ENCODE measurements at regions not wholly inside any gene's neighbourhood (a gene's known extent, or its start where the extent isn't known, plus 50 kb on each side); places are given as distances from the start of the nearest gene placed in this dataset.

DNA sequence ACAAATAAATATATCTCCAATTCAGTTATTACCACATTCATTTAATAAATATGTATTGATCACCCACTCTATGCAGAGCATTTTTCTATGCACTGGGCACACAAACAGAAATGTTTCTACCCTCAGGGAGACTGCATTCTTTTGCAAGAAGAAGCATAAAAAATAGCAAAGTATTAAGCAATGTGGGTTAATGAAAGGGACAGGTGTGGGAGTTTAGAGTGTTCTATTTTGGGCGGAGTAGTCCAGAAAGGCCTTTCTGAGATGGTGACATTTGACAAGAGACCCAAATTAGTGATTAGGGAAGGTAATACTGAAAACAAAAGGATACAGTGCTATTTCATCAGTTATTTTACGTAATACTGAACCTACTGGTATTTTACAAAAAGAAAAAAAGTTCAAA is 394.3 kb upstream of the CHST9 start:
- TF ChIP-seq, protein P1, sequence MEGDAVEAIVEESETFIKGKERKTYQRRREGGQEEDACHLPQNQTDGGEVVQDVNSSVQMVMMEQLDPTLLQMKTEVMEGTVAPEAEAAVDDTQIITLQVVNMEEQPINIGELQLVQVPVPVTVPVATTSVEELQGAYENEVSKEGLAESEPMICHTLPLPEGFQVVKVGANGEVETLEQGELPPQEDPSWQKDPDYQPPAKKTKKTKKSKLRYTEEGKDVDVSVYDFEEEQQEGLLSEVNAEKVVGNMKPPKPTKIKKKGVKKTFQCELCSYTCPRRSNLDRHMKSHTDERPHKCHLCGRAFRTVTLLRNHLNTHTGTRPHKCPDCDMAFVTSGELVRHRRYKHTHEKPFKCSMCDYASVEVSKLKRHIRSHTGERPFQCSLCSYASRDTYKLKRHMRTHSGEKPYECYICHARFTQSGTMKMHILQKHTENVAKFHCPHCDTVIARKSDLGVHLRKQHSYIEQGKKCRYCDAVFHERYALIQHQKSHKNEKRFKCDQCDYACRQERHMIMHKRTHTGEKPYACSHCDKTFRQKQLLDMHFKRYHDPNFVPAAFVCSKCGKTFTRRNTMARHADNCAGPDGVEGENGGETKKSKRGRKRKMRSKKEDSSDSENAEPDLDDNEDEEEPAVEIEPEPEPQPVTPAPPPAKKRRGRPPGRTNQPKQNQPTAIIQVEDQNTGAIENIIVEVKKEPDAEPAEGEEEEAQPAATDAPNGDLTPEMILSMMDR (IDR thresholded peaks at IDR 0.05; ENCODE audit: insufficient read depth, low read length, severe bottlenecking) = no peak
- no peak overlapping the region for H3K4me3 ChIP-seq (ENCODE audit: low read depth, low read length)
- H3K27me3 ChIP-seq (ENCODE audit: control insufficient read depth, insufficient read depth, low read length) = no peaks in the 10 kb centered on the region
- no peak for FAIRE-seq
- H3K36me3 ChIP-seq (ENCODE audit: control insufficient read depth, insufficient read depth, low read length) = no peaks in the 10 kb centered on the region
- no peak for DNase-seq (ENCODE audit: low read depth)

DNA sequence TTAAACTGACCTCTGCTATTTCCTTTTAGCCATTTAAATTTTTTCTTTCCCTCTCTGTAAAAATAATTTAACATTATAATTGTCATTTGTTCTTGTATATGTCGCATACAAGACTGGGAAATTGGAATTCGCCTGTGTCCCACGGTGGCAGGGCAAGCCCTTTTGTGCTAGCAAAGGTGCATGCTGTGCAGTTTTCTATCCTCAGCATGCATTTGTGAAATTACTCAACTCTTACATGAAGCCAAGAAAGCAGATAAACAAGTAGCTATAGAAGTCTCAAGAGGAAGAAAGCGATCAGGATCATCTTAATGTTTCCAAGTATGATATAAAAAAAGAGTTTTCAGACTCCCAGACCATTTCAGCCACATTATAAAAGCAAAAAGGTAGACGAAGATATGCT is 392.6 kb upstream of the CHST9 start:
- H3K36me3 ChIP-seq (ENCODE audit: control insufficient read depth, insufficient read depth, low read length) = no peaks in the 10 kb centered on the region
- no peak overlapping the region for H3K4me3 ChIP-seq (ENCODE audit: low read depth, low read length)
- FAIRE-seq (no peak), DNase-seq (ENCODE audit: low read depth) (no peak)
- TF ChIP-seq, protein P1 (IDR thresholded peaks at IDR 0.05; ENCODE audit: insufficient read depth, low read length, severe bottlenecking) = no peak
- H3K27me3 ChIP-seq (ENCODE audit: control insufficient read depth, insufficient read depth, low read length) = no peaks in the 10 kb centered on the region

DNA sequence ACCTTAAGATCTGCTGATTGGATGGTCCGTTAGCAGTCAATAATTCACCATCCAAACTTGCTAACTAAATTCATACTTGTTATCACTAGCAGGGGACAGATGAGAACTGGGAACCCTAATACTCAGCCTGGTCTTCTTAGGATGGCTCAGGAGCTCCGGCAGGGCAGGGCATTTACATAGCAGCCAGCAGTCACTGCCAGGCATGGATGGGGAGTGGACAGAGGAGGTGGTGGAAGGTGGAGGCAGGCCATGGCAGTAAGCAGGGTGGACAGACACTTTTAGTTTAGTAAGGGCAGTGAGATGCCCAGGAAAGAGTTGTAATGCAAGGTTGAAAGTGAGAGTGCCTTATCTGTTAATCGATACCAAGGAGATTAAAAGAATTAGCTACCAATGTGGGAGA is 392.2 kb upstream of the CHST9 start:
- Histone ChIP-seq H3K27me3 (ENCODE audit: control insufficient read depth, insufficient read depth, low read length) (no peaks in the 10 kb centered on the region), H3K4me3 (ENCODE audit: low read depth, low read length) (no peak overlapping the region), H3K36me3 (ENCODE audit: control insufficient read depth, insufficient read depth, low read length) (no peaks in the 10 kb centered on the region)
- FAIRE-seq (no peak), DNase-seq (ENCODE audit: low read depth) (no peak)
- TF ChIP-seq, protein P1 (IDR thresholded peaks at IDR 0.05; ENCODE audit: insufficient read depth, low read length, severe bottlenecking) = no peak

DNA sequence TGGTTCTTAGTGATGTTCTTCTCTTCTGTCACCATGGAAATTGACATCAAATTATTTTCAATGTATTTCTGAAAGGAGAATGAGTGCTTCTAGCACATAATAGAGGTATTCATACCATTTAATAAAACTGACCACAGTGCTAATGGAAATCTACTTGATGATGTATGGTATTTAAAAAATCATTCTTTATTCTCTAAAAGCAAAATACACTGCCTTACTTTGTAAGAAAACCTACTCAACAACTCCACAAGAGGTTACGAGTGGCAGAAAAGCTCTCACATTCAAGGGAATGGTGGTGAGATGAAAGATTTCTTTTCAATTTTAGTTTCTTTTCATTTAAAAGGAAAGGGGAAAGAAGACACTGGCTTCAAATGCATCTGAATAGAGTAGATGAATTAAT is 382.3 kb upstream of the CHST9 start:
- no peak for DNase-seq (ENCODE audit: low read depth)
- no peaks in the 10 kb centered on the region for H3K27me3 ChIP-seq (ENCODE audit: control insufficient read depth, insufficient read depth, low read length)
- H3K36me3 ChIP-seq (ENCODE audit: control insufficient read depth, insufficient read depth, low read length) = no peaks in the 10 kb centered on the region
- TF ChIP-seq, protein P1 (IDR thresholded peaks at IDR 0.05; ENCODE audit: insufficient read depth, low read length, severe bottlenecking) = no peak
- FAIRE-seq = no peak
- H3K4me3 ChIP-seq (ENCODE audit: low read depth, low read length) = no peak overlapping the region

DNA sequence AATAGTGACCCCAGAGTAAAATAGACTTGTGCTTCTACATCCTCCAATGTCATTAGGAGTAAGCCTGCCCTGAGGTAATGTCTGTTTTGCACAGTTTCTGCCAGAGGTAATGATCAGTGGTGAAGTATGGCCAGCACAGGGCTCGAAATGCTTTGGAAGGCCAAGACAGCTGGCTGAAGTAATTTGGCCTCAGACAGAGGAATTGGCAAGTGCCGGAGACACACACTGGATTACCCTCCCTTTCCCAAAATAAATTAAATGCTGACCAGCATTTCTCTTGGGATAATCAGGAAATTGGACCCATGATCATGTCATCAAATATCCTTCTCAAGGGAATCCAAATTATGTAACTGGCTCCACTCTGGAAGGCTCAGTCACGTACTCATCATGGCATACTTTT is 379.0 kb upstream of the CHST9 start:
- DNase-seq (ENCODE audit: low read depth) = no peak
- H3K27me3 ChIP-seq (ENCODE audit: control insufficient read depth, insufficient read depth, low read length) = no peaks in the 10 kb centered on the region
- no peak overlapping the region for H3K4me3 ChIP-seq (ENCODE audit: low read depth, low read length)
- no peak for FAIRE-seq
- TF ChIP-seq, protein P1 (IDR thresholded peaks at IDR 0.05; ENCODE audit: insufficient read depth, low read length, severe bottlenecking) = no peak
- H3K36me3 ChIP-seq (ENCODE audit: control insufficient read depth, insufficient read depth, low read length) = no peaks in the 10 kb centered on the region

DNA sequence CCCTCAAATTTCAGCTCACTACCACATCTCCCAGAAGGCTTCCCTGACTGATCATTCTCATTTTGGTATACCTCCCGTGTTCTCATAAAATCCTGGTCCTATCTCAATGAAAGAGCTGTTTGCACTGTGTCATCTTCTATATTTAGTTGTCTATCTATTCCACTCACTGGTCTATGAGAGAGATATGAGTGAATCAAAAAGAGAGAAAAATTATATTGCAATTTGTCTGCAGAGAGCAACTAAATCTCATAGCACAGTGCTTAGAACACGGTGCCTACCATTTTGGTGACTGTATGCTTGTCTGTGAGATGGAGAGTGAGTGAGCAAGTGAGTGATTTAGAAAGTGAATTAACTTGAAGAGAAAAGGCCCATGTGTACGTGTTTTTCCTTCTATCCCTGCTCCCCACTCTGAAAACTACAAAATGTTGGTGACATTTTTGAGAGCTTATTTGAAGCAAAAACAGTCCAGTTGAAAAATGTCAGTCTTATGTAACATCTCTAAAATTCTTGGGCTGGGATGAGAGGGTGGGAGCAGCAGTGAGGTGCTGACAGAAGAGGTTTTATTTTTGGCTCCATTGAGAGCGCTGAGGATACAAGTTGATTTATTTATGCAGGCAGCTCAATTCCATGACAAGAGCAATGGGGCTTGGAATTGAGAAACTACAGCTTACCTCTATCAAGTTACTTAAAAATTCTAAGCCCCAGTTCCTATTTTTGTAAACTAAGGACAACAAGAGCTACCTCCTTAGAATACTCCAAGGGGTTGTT is 373.5 kb upstream of the CHST9 start:
- FAIRE-seq = no peak

More for the DNA sequence above, 373.5 kb upstream of the CHST9 start:
- no peak for DNase-seq (ENCODE audit: low read depth)
- TF ChIP-seq, protein P1 (IDR thresholded peaks at IDR 0.05; ENCODE audit: insufficient read depth, low read length, severe bottlenecking) = no peak
- no peaks in the 10 kb centered on the region for H3K27me3 ChIP-seq (ENCODE audit: control insufficient read depth, insufficient read depth, low read length)
- no peak overlapping the region for H3K4me3 ChIP-seq (ENCODE audit: low read depth, low read length)
- no peaks in the 10 kb centered on the region for H3K36me3 ChIP-seq (ENCODE audit: control insufficient read depth, insufficient read depth, low read length)

Measured in bronchial epithelial cell (primary cell).